Astrocyte of the cerebellum (primary cell): ENCODE measurements at regions not wholly inside any gene's neighbourhood (a gene's known extent, or its start where the extent isn't known, plus 50 kb on each side); places are given as distances from the start of the nearest gene placed in this dataset.

Experiments used
- DNase-seq: peaks from one replicate; pipeline ENCODE4 v3.0.0-alpha.2; 2011; ENCODE audit warnings: low read depth
- H3K4me3 ChIP-seq: 2 replicates; pipeline ENCODE4 v1.5.1; 2011; ENCODE audit warnings: mild to moderate bottlenecking, low read depth, low read length, moderate library complexity
- in situ Hi-C: cut with HindIII; loops from 2 replicates; pipeline ENCODE4 v1.10.0; 2017; ENCODE audit warnings: low sequenced_read_pairs
- TF ChIP-seq, protein P1 (sequence below): IDR thresholded peaks from 2 replicates; pipeline ENCODE4 v1.5.1; 2012; ENCODE audit warnings: low read length, low read depth, moderate library complexity, mild to moderate bottlenecking; ENCODE audit errors: missing control alignments

GRCh38 chr2:8595811-8596600 is 85.8 kb upstream of the ID2 start:
- TF ChIP-seq, protein P1, sequence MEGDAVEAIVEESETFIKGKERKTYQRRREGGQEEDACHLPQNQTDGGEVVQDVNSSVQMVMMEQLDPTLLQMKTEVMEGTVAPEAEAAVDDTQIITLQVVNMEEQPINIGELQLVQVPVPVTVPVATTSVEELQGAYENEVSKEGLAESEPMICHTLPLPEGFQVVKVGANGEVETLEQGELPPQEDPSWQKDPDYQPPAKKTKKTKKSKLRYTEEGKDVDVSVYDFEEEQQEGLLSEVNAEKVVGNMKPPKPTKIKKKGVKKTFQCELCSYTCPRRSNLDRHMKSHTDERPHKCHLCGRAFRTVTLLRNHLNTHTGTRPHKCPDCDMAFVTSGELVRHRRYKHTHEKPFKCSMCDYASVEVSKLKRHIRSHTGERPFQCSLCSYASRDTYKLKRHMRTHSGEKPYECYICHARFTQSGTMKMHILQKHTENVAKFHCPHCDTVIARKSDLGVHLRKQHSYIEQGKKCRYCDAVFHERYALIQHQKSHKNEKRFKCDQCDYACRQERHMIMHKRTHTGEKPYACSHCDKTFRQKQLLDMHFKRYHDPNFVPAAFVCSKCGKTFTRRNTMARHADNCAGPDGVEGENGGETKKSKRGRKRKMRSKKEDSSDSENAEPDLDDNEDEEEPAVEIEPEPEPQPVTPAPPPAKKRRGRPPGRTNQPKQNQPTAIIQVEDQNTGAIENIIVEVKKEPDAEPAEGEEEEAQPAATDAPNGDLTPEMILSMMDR, result no peak
- in situ Hi-C loops, result no loop called here
- DNase-seq, result no peak
- no peak overlapping the region for H3K4me3 ChIP-seq

DNA sequence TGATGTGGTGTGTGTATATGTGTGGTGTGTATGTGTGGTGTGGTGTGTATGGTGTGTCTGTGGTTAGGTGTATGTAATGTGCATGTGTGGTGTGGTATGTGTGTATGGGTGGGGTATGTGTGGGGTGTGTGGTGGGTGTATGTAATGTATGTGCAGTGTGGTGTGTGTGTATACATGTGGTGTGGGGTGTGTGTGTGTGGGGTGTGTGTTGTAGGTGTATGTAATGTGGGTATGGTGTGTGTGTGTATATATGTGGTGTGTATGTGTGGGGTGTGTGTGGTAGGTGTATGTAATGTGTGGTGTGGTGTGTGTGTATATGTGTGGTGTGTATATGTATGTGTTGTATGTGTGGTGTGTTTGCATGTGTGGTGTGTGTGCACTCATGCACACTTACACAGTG is 84.8 kb upstream of the ID2 start:
- TF ChIP-seq, protein P1, result no peak
- in situ Hi-C loops, result no loop called here
- no peak overlapping the region for H3K4me3 ChIP-seq
- no peak for DNase-seq

DNA sequence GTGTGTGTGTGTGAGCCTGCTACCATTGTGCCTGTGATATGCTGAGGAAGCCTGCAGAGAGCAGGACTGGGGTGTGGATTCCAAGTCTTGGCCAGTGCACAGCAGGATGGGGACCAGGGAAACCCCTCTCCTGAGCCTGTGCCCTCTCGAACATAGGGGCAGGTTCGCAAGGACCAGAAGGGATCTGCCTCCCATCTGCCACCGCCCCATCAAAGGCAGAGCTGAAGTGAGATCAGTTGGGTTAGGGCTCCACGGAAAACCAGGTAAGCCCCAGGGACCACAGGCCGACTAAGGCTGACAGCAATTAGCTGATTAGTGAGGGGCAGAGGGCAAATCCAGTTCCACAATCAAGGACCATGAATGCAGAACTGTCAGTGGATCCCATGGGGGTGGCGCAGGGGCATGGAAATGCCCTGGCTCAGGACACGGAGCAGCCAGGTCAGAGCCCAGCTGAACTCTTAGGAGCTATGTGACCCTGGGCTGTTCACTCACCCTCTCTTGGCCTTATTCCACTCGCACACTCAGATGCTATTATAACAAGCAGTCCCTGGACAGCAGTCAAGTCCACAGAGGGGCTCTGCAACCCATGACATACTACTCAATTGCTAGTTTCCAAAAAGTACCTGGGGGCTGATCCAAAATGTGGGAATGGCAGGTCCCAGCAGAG is 84.2 kb upstream of the ID2 start:
- DNase-seq, result no peak
- TF ChIP-seq, protein P1, result no peak
- in situ Hi-C loops, result no loop called here
- no peak overlapping the region for H3K4me3 ChIP-seq

- TF ChIP-seq, protein P1, result no peak
- DNase-seq, result peak; percentile 29
- no peak overlapping the region for H3K4me3 ChIP-seq
- in situ Hi-C loops, result no loop called here
Observed at GRCh38 chr2:8598295-8599165, 83.3 kb upstream of the ID2 start.

GRCh38 chr2:8599421-8600242 is 82.2 kb upstream of the ID2 start:
- TF ChIP-seq, protein P1, result no peak
- H3K4me3 ChIP-seq, result no peak overlapping the region
- no peak for DNase-seq
- in situ Hi-C loops, result no loop called here
